ENCODE measurements at regions not wholly inside any gene's neighbourhood (a gene's known extent, or its start where the extent isn't known, plus 50 kb on each side); places are given as distances from the start of the nearest gene placed in this dataset.

GRCh38 chr3:117919621-117920020, 1115.0 kb downstream of the IGSF11 start:
- H3K9me3 Mint-ChIP-seq: no peaks in the 10 kb centered on the region

GRCh38 chr3:117920253-117920898, 1114.3 kb downstream of the IGSF11 start:
- H3K4me1 Mint-ChIP-seq: peaks cover 16% of the 10 kb centered on the region
- H3K27ac Mint-ChIP-seq: no peak overlapping the region
- Histone ChIP-seq H3K36me3 (ENCODE audit: control insufficient read depth, insufficient read depth, low read length) (no peaks in the 10 kb centered on the region), H3K4me3 (ENCODE audit: low read length) (no peak overlapping the region), H3K27me3 (ENCODE audit: control insufficient read depth, insufficient read depth, low read length, poor library complexity, severe bottlenecking) (no peaks in the 10 kb centered on the region), H3K9me3 (ENCODE audit: control insufficient read depth, low read length) (no peaks in the 10 kb centered on the region), H3K9ac (ENCODE audit: extremely low read depth, low read length, poor library complexity, severe bottlenecking) (no peak overlapping the region), H3K4me1 (ENCODE audit: control insufficient read depth, insufficient read depth, low read length) (no peaks in the 10 kb centered on the region), H3K27ac (ENCODE audit: low read depth, low read length) (peak overlapping the region; percentile 26)
- DNase-seq: no peak
- no peaks in the 10 kb centered on the region for H3K9me3 Mint-ChIP-seq
- H3K4me3 Mint-ChIP-seq: no peak overlapping the region
- 68 to 70% methylated on average over 6 to 7 of the region's 7 CpGs for WGBS, 2 experiments (ENCODE audit: insufficient coverage in 1 of 2, insufficient read length in 1 of 2)
- H3K27me3 Mint-ChIP-seq (ENCODE audit: insufficient read depth): no peaks in the 10 kb centered on the region
- no peak for TF ChIP-seq CTCF (conservative IDR thresholded peaks at IDR 0.05)
- no peaks in the 10 kb centered on the region for H3K36me3 Mint-ChIP-seq (ENCODE audit: low read depth)

More at GRCh38 chr3:117919621-117920020, 1115.0 kb downstream of the IGSF11 start:
- H3K9ac ChIP-seq (ENCODE audit: extremely low read depth, low read length, poor library complexity, severe bottlenecking): no peak overlapping the region
- no peak for TF ChIP-seq CTCF (conservative IDR thresholded peaks at IDR 0.05)
- H3K36me3 ChIP-seq (ENCODE audit: control insufficient read depth, insufficient read depth, low read length): no peaks in the 10 kb centered on the region
- Mint-ChIP-seq H3K27ac (no peak overlapping the region), H3K4me1 (peaks cover 16% of the 10 kb centered on the region), H3K36me3 (ENCODE audit: low read depth) (no peaks in the 10 kb centered on the region), H3K4me3 (no peak overlapping the region), H3K27me3 (ENCODE audit: insufficient read depth) (no peaks in the 10 kb centered on the region)
- no peak overlapping the region for H3K27ac ChIP-seq (ENCODE audit: low read depth, low read length)
- no peak for DNase-seq
- H3K9me3 ChIP-seq (ENCODE audit: control insufficient read depth, low read length): no peaks in the 10 kb centered on the region
- H3K27me3 ChIP-seq (ENCODE audit: control insufficient read depth, insufficient read depth, low read length, poor library complexity, severe bottlenecking): no peaks in the 10 kb centered on the region
- no peak overlapping the region for H3K4me3 ChIP-seq (ENCODE audit: low read length)
- H3K4me1 ChIP-seq (ENCODE audit: control insufficient read depth, insufficient read depth, low read length): no peaks in the 10 kb centered on the region
- WGBS, 2 experiments (ENCODE audit: insufficient coverage in 1 of 2, insufficient read length in 1 of 2): 80 to 91% methylated on average over 1 of the region's 1 CpG

GRCh38 chr3:117921411-117921810, 1113.2 kb downstream of the IGSF11 start:
- H3K9me3 ChIP-seq (ENCODE audit: control insufficient read depth, low read length): no peaks in the 10 kb centered on the region
- H3K9ac ChIP-seq (ENCODE audit: extremely low read depth, low read length, poor library complexity, severe bottlenecking): no peak overlapping the region
- Mint-ChIP-seq H3K4me3 (no peak overlapping the region), H3K27me3 (ENCODE audit: insufficient read depth) (no peaks in the 10 kb centered on the region), H3K4me1 (peaks cover 16% of the 10 kb centered on the region), H3K36me3 (ENCODE audit: low read depth) (no peaks in the 10 kb centered on the region), H3K9me3 (no peaks in the 10 kb centered on the region), H3K27ac (no peak overlapping the region)
- H3K27ac ChIP-seq (ENCODE audit: low read depth, low read length): no peak overlapping the region
- no peaks in the 10 kb centered on the region for H3K4me1 ChIP-seq (ENCODE audit: control insufficient read depth, insufficient read depth, low read length)
- H3K27me3 ChIP-seq (ENCODE audit: control insufficient read depth, insufficient read depth, low read length, poor library complexity, severe bottlenecking): no peaks in the 10 kb centered on the region
- no peak for TF ChIP-seq CTCF (conservative IDR thresholded peaks at IDR 0.05)
- DNase-seq: no peak
- no peaks in the 10 kb centered on the region for H3K36me3 ChIP-seq (ENCODE audit: control insufficient read depth, insufficient read depth, low read length)
- H3K4me3 ChIP-seq (ENCODE audit: low read length): no peak overlapping the region
- 90% methylated on average over 3 of the region's 3 CpGs; no CpG with 5 or more reads in 1 of the 2 experiments for WGBS, 2 experiments (ENCODE audit: insufficient coverage in 1 of 2, insufficient read length in 1 of 2)

All from endodermal cell (in vitro differentiated cells).